ENCODE measurements at regions not wholly inside any gene's neighbourhood (a gene's known extent, or its start where the extent isn't known, plus 50 kb on each side); places are given as distances from the start of the nearest gene placed in this dataset.

DNA sequence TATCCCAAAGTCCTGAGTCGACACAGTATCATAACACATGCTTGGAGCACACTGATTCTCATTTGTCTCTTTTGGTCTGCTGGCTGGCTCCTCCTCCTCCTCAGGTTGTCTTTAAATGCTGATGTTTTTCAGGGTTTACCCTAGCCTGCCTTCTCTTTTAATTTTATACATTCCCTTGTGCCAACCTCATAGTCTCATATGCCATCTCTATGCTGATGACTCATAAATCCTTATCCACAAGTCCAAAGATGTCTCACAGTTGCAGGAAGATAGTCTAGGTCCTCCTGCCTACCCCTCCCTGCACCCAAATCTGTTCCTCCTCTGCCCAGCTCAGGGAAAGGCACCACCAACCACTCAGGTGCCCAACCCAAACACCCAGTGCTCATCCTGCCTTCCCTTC, 108.3 kb downstream of the SIPA1L2 start:
- TF ChIP-seq, protein P1, sequence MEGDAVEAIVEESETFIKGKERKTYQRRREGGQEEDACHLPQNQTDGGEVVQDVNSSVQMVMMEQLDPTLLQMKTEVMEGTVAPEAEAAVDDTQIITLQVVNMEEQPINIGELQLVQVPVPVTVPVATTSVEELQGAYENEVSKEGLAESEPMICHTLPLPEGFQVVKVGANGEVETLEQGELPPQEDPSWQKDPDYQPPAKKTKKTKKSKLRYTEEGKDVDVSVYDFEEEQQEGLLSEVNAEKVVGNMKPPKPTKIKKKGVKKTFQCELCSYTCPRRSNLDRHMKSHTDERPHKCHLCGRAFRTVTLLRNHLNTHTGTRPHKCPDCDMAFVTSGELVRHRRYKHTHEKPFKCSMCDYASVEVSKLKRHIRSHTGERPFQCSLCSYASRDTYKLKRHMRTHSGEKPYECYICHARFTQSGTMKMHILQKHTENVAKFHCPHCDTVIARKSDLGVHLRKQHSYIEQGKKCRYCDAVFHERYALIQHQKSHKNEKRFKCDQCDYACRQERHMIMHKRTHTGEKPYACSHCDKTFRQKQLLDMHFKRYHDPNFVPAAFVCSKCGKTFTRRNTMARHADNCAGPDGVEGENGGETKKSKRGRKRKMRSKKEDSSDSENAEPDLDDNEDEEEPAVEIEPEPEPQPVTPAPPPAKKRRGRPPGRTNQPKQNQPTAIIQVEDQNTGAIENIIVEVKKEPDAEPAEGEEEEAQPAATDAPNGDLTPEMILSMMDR (IDR thresholded peaks at IDR 0.05; ENCODE audit: low read depth, low read length, poor library complexity, severe bottlenecking) = no peak
- no peak for TF ChIP-seq EZH2phosphoT487 (IDR thresholded peaks at IDR 0.05; ENCODE audit: borderline replicate concordance, low read length)

All from DOHH2 (cell line).